Epithelial cell of esophagus (primary cell): ENCODE measurements at regions not wholly inside any gene's neighbourhood (a gene's known extent, or its start where the extent isn't known, plus 50 kb on each side); places are given as distances from the start of the nearest gene placed in this dataset.

Experiments used
- DNase-seq: peaks from one replicate; pipeline ENCODE4 v3.0.0; 2010; ENCODE audit warnings: low read depth
- H3K4me3 ChIP-seq: 2 replicates; pipeline ENCODE4 v1.5.1; 2011; ENCODE audit warnings: mild to moderate bottlenecking, low read length, control low read depth
- CTCF ChIP-seq: IDR thresholded peaks from 2 replicates; pipeline ENCODE4 v1.5.1; 2011; ENCODE audit warnings: low read depth, mild to moderate bottlenecking, low read length, control low read depth, inconsistent platforms; ENCODE audit not compliant: insufficient read depth; ENCODE audit errors: missing control alignments

- TF ChIP-seq CTCF, result no peak
- H3K4me3 ChIP-seq, result no peak overlapping the region
- no peak for DNase-seq
Measured at GRCh38 chr4:65839164-65839931, 169.1 kb upstream of the EPHA5 start.

- no peak overlapping the region for H3K4me3 ChIP-seq
- no peak for DNase-seq
- no peak for TF ChIP-seq CTCF
Measured at GRCh38 chr4:65834707-65835106, 164.4 kb upstream of the EPHA5 start.

- no peak for DNase-seq
- no peak overlapping the region for H3K4me3 ChIP-seq
- no peak for TF ChIP-seq CTCF
Measured at GRCh38 chr4:65831828-65832227, 161.5 kb upstream of the EPHA5 start.

GRCh38 chr4:65825116-65825753 lies 154.9 kb upstream of the EPHA5 start:
- peak; percentile 79 for DNase-seq
- no peak overlapping the region for H3K4me3 ChIP-seq
- TF ChIP-seq CTCF, result no peak

GRCh38 chr4:65819192-65819591 lies 148.9 kb upstream of the EPHA5 start:
- DNase-seq, result no peak
- no peak for TF ChIP-seq CTCF
- no peak overlapping the region for H3K4me3 ChIP-seq

GRCh38 chr4:65805936-65806335 lies 135.6 kb upstream of the EPHA5 start:
- TF ChIP-seq CTCF, result no peak
- peak; percentile 50 for DNase-seq
- H3K4me3 ChIP-seq, result no peak overlapping the region
